MCF 10A (cell line): ENCODE measurements at regions not wholly inside any gene's neighbourhood (a gene's known extent, or its start where the extent isn't known, plus 50 kb on each side); places are given as distances from the start of the nearest gene placed in this dataset.

Experiments used
- BruUV-seq: library from RNA; stranded (reverse); fragments of 400-500 nt; replicated peaks from 2 replicates; lab custom pipeline; 2021; lab: Mats Ljungman, UMichigan
- CTCF ChIA-PET: fragments of 300-600 bp; sonication (Branson Sonifier 250); formaldehyde crosslinking; extraction: SDS; loops from one replicate; lab custom pipeline; 2021; ENCODE audit warnings: antibody characterized with exemption, inconsistent platforms; lab: Yijun Ruan, JAX
- POLR2A ChIA-PET: fragments of 300-600, 350-650 bp; sonication (Branson Sonifier 250); formaldehyde crosslinking; extraction: SDS; loops from one replicate; lab custom pipeline; 2020; ENCODE audit warnings: antibody characterized with exemption, inconsistent platforms; lab: Yijun Ruan, JAX
- DNase-seq: peaks from one replicate; pipeline ENCODE4 v3.0.0-alpha.2; 2018; ENCODE audit not compliant: unreplicated experiment
- H3K27ac Mint-ChIP-seq: one replicate; pipeline ENCODE4 v1.8.0; 2022; ENCODE audit warnings: mild to moderate bottlenecking, low read depth, mixed read lengths; ENCODE audit not compliant: unreplicated experiment
- H3K27me3 Mint-ChIP-seq: one replicate; pipeline ENCODE4 v1.8.0; 2022; ENCODE audit warnings: mixed read lengths; ENCODE audit not compliant: insufficient read depth, unreplicated experiment
- H3K36me3 Mint-ChIP-seq: one replicate; pipeline ENCODE4 v1.8.0; 2022; ENCODE audit warnings: mild to moderate bottlenecking, moderate library complexity, mixed read lengths; ENCODE audit not compliant: insufficient read depth, unreplicated experiment
- H3K4me1 Mint-ChIP-seq: one replicate; pipeline ENCODE4 v1.8.0; 2022; ENCODE audit warnings: mixed read lengths; ENCODE audit not compliant: insufficient read depth, unreplicated experiment
- H3K4me3 Mint-ChIP-seq: one replicate; pipeline ENCODE4 v1.8.0; 2022; ENCODE audit warnings: mild to moderate bottlenecking, moderate library complexity, mixed read lengths; ENCODE audit not compliant: unreplicated experiment
- H3K9me3 Mint-ChIP-seq: one replicate; pipeline ENCODE4 v1.8.0; 2022; ENCODE audit warnings: mixed read lengths; ENCODE audit not compliant: unreplicated experiment
- CTCF ChIP-seq: fragments of 200-600 bp; IDR thresholded peaks from one replicate; pipeline ENCODE4 v1.8.0; 2022; ENCODE audit warnings: antibody characterized with exemption, mild to moderate bottlenecking; ENCODE audit not compliant: unreplicated experiment
- intact Hi-C: fragments of 100-400 bp; cut with micrococcal nuclease; formaldehyde crosslinking; loops from 2 replicates; pipeline ENCODE4 v1.14.1; 2022

DNA sequence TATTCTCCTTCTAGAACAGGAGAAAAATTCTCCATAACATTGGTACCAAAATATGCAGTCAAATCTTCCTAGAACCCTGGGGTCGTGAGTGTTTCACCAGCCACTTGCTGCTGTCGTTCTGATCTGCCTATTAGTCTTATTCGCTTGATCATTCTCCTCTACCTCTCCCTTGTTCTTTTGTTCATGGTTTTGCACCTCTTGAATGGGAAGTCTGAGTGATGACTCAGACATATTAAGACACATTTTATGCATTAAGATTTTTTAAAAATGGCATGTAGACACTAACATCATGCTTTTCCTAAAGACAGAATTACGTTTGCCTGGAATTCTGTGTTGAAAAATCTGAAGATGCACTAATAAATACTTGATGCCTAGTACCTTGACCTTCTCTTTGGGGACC is 159.2 kb upstream of the LRIG3 start:
- H3K27ac Mint-ChIP-seq, result peak overlapping the region; percentile 86
- H3K36me3 Mint-ChIP-seq, result peaks cover 8% of the 10 kb centered on the region
- ChIA-PET CTCF (interaction anchor here (0.5 to 5.5 kb wide), 7 partner anchors 7 to 539 kb away, joined by 3 to 24 read pairs (median 4); partner anchors contain the start of gene LRIG3), POLR2A (interaction anchor here (0.6 to 17.1 kb wide), 19 partner anchors 9 to 551 kb away, joined by 3 to 439 read pairs (median 8); partner anchors contain the start of gene LRIG3)
- H3K27me3 Mint-ChIP-seq, result no peaks in the 10 kb centered on the region
- peak overlapping the region; percentile 60 for H3K4me3 Mint-ChIP-seq
- peaks cover 51% of the 10 kb centered on the region for H3K4me1 Mint-ChIP-seq
- peaks cover 6% of the 10 kb centered on the region for H3K9me3 Mint-ChIP-seq
- intact Hi-C loops, result loop anchor here (1.0 to 5.0 kb wide), 5 partner anchors 25 to 733 kb away; no protein-coding TSS in a partner anchor
- peak; percentile 68 for DNase-seq
- BruUV-seq, result no TSS peak
- no peak for TF ChIP-seq CTCF

- POLR2A ChIA-PET, result interaction anchor here (0.6 to 17.1 kb wide), 19 partner anchors 9 to 550 kb away, joined by 3 to 439 read pairs (median 8); partner anchors contain the start of gene LRIG3
- no peaks in the 10 kb centered on the region for H3K27me3 Mint-ChIP-seq
- peak; percentile 88 for DNase-seq
- peaks cover 8% of the 10 kb centered on the region for H3K36me3 Mint-ChIP-seq
- CTCF ChIA-PET, result interaction anchor here (0.5 to 5.5 kb wide), 8 partner anchors 8 to 539 kb away, joined by 3 to 24 read pairs (median 4); partner anchors contain the start of gene LRIG3
- intact Hi-C loops, result loop anchor here (1.0 to 5.0 kb wide), 5 partner anchors 24 to 732 kb away; no protein-coding TSS in a partner anchor
- peaks cover 6% of the 10 kb centered on the region for H3K9me3 Mint-ChIP-seq
- TF ChIP-seq CTCF, result no peak
- peak overlapping the region; percentile 86 for H3K27ac Mint-ChIP-seq
- peaks cover 48% of the 10 kb centered on the region for H3K4me1 Mint-ChIP-seq
- H3K4me3 Mint-ChIP-seq, result peak overlapping the region; percentile 60
- BruUV-seq, result no TSS peak
Measured at GRCh38 chr12:59079002-59079401, 158.7 kb upstream of the LRIG3 start.

DNA sequence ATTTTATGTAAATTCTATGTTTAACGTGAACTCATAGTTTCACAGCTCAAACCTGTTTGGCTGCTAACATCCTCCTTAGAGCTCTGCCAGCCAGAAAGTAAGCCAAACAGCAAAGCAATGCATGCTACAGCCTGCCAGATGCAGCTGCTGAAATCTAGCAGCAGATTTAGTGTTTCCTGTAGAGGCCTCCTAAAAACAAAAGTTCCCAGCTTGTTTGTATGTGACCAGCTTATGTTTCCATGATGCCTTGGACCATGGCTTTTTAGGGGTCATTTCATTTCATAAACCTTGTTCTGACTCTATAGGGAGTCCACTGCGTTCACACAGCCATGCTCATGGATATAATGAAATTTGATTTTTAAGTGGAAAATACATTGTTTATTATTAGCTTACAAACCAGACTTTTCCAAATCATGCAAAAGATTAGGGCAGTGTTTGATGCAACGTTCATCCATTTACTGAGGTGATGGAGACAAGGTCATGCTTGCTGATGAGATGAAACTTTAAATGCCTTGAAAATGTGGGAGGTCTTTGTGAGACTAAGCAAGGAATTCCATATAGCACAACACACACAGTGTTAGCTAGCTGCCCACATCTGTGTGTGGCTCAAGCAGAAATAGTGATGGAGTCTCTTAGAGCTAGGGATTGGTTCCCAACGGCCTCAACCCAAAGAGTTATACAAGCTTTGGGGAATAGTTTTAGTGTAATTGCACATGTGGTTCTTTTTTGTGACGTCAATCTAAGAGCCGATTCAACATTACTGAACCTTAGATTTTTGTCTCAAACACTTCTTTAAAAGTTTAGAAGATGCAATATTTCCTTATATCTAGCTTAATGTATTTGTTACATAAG is 157.5 kb upstream of the LRIG3 start:
- intact Hi-C loops, result loop anchor here (2.0 to 5.0 kb wide), 4 partner anchors 23 to 731 kb away; no protein-coding TSS in a partner anchor
- no TSS peak for BruUV-seq
- no peak for TF ChIP-seq CTCF
- no peaks in the 10 kb centered on the region for H3K27me3 Mint-ChIP-seq
- H3K36me3 Mint-ChIP-seq, result peaks cover 8% of the 10 kb centered on the region
- ChIA-PET CTCF (interaction anchor here (0.5 to 5.5 kb wide), 12 partner anchors 9 to 537 kb away, joined by 3 to 24 read pairs (median 4); partner anchors contain the start of gene LRIG3), POLR2A (interaction anchor here (0.7 to 17.1 kb wide), 16 partner anchors 9 to 217 kb away, joined by 3 to 439 read pairs (median 8); partner anchors contain the start of gene LRIG3)
- no peak overlapping the region for H3K4me3 Mint-ChIP-seq
- peaks cover 43% of the 10 kb centered on the region for H3K4me1 Mint-ChIP-seq
- peak overlapping the region; percentile 86 for H3K27ac Mint-ChIP-seq
- DNase-seq, result peak; percentile 49
- H3K9me3 Mint-ChIP-seq, result peaks cover 6% of the 10 kb centered on the region

DNA sequence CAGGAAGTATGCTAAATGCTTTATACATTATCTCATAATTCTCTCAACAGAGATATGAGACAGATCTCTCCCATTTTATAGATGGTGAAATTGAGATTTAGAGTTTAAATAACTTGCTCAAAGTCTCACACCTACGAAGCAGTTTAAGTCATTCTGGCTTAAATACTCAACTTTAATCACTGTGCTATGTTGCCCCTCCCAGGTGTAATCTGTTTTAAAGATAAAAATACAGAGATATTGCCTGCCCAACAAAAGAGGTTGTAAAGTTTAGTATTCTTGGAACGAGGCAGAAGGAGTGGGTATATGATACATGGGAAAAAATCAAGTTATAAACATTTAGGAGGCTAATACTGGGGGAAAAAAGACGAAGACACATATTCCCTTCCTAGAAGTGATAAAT is 156.8 kb upstream of the LRIG3 start:
- TF ChIP-seq CTCF, result no peak
- peaks cover 3% of the 10 kb centered on the region for H3K9me3 Mint-ChIP-seq
- intact Hi-C loops, result loop anchor here (5.0 kb wide), 1 partner anchor 200 kb away; no protein-coding TSS in a partner anchor
- ChIA-PET CTCF (interaction anchor here (0.5 to 5.5 kb wide), 8 partner anchors 9 to 537 kb away, joined by 3 to 24 read pairs (median 6); partner anchors contain the start of gene LRIG3), POLR2A (interaction anchor here (0.7 to 17.1 kb wide), 15 partner anchors 9 to 217 kb away, joined by 3 to 439 read pairs (median 9); partner anchors contain the start of gene LRIG3)
- H3K4me1 Mint-ChIP-seq, result peaks cover 43% of the 10 kb centered on the region
- H3K27ac Mint-ChIP-seq, result peak overlapping the region; percentile 86
- no TSS peak for BruUV-seq
- H3K4me3 Mint-ChIP-seq, result no peak overlapping the region
- H3K27me3 Mint-ChIP-seq, result no peaks in the 10 kb centered on the region
- peaks cover 1% of the 10 kb centered on the region for H3K36me3 Mint-ChIP-seq
- no peak for DNase-seq
